WTC11 (cell line): ENCODE measurements at regions not wholly inside any gene's neighbourhood (a gene's known extent, or its start where the extent isn't known, plus 50 kb on each side); places are given as distances from the start of the nearest gene placed in this dataset.

Experiments used
- ATAC-seq: fragments of 200-7000 bp; cut with Tn5 transposase; 2 replicates; pipeline ENCODE4 v1.10.0; 2021; ENCODE audit warnings: mild to moderate bottlenecking, moderate library complexity
- CTCF ChIA-PET: fragments of 300-600 bp; sonication (Branson Sonifier 250); formaldehyde crosslinking; loops from one replicate; lab custom pipeline; 2021; ENCODE audit warnings: antibody characterized with exemption; lab: Charles Lee
- POLR2A ChIA-PET: fragments of 350-600 bp; sonication (Branson Sonifier 250); formaldehyde crosslinking; loops from one replicate; lab custom pipeline; 2021; ENCODE audit warnings: antibody characterized with exemption; lab: Charles Lee
- DNase-seq: peaks from one replicate; pipeline ENCODE4 v3.0.0; 2021; ENCODE audit warnings: low spot score
- H3K27ac Mint-ChIP-seq: 2 replicates; pipeline ENCODE4 v1.8.0; 2021; ENCODE audit warnings: mixed read lengths
- H3K27me3 Mint-ChIP-seq: 2 replicates; pipeline ENCODE4 v1.8.0; 2021; ENCODE audit warnings: low read depth, mild to moderate bottlenecking, moderate library complexity, mixed read lengths
- H3K36me3 Mint-ChIP-seq: 2 replicates; pipeline ENCODE4 v1.8.0; 2021; ENCODE audit warnings: mixed read lengths
- H3K4me1 Mint-ChIP-seq: 2 replicates; pipeline ENCODE4 v1.8.0; 2022; ENCODE audit warnings: mixed read lengths
- H3K4me3 Mint-ChIP-seq: 2 replicates; pipeline ENCODE4 v1.8.0; 2021; ENCODE audit warnings: mild to moderate bottlenecking, moderate library complexity, mixed read lengths
- H3K9me3 Mint-ChIP-seq: 2 replicates; pipeline ENCODE4 v1.8.0; 2021; ENCODE audit warnings: mixed read lengths
- ARID4B ChIP-seq: sonication (generic); formaldehyde crosslinking; IDR thresholded peaks from 2 replicates; pipeline ENCODE4 v1.8.0; 2023; ENCODE audit warnings: missing genetic modification reagents, mild to moderate bottlenecking, borderline replicate concordance
- ATF2 ChIP-seq: sonication (generic); formaldehyde crosslinking; IDR thresholded peaks from 2 replicates; pipeline ENCODE4 v1.8.1; 2022; ENCODE audit warnings: low read depth, missing genetic modification reagents, borderline replicate concordance
- CREB1 ChIP-seq: sonication (generic); formaldehyde crosslinking; IDR thresholded peaks from 2 replicates; pipeline ENCODE4 v1.8.0; 2023; ENCODE audit warnings: mild to moderate bottlenecking, missing genetic modification reagents
- E2F4 ChIP-seq: sonication (generic); formaldehyde crosslinking; IDR thresholded peaks from 2 replicates; pipeline ENCODE4 v1.8.1; 2022; ENCODE audit warnings: low read depth, mild to moderate bottlenecking, moderate library complexity, missing genetic modification reagents, borderline replicate concordance
- FOXK1 ChIP-seq: sonication (generic); formaldehyde crosslinking; IDR thresholded peaks from 2 replicates; pipeline ENCODE4 v1.8.0; 2022; ENCODE audit warnings: mild to moderate bottlenecking, moderate library complexity, missing genetic modification reagents
- MXD4 ChIP-seq: fragments of 250-450 bp; sonication (Bioruptor Pico); IDR thresholded peaks from 2 replicates; pipeline ENCODE4 v1.8.0; 2021; ENCODE audit warnings: mild to moderate bottlenecking, moderate library complexity, borderline replicate concordance
- NR1H2 ChIP-seq: sonication (generic); formaldehyde crosslinking; IDR thresholded peaks from 2 replicates; pipeline ENCODE4 v1.9.0; 2021; ENCODE audit warnings: mild to moderate bottlenecking, moderate library complexity, missing genetic modification reagents
- USF1 ChIP-seq: sonication (generic); formaldehyde crosslinking; IDR thresholded peaks from 2 replicates; pipeline ENCODE4 v1.8.0; 2022; ENCODE audit warnings: mild to moderate bottlenecking, missing genetic modification reagents
- ZBTB21 ChIP-seq: sonication (generic); formaldehyde crosslinking; IDR thresholded peaks from 2 replicates; pipeline ENCODE4 v1.8.1; 2023; ENCODE audit warnings: mild to moderate bottlenecking, missing genetic modification reagents, borderline replicate concordance
- ZNF416 ChIP-seq: fragments of 250-450 bp; sonication (Bioruptor Pico); IDR thresholded peaks from 2 replicates; pipeline ENCODE4 v1.9.0; 2021; ENCODE audit warnings: mild to moderate bottlenecking, inconsistent platforms
- ZNF423 ChIP-seq: fragments of 250-450 bp; sonication (Bioruptor Pico); IDR thresholded peaks from 2 replicates; pipeline ENCODE4 v2.1.2; 2022; ENCODE audit warnings: mild to moderate bottlenecking, moderate library complexity
- ZNF425 ChIP-seq: fragments of 250-450 bp; sonication (Bioruptor Pico); conservative IDR thresholded peaks from 2 replicates; pipeline ENCODE4 v1.9.0; 2021; ENCODE audit warnings: mild to moderate bottlenecking
- ZNF532 ChIP-seq: fragments of 250-450 bp; sonication (Bioruptor Pico); IDR thresholded peaks from 2 replicates; pipeline ENCODE4 v1.9.0; 2021; ENCODE audit warnings: mild to moderate bottlenecking, borderline replicate concordance

GRCh38 chr14:62462988-62463387, 582.3 kb downstream of the KCNH5 start (continued):
- TF ChIP-seq ZNF532 (no peak), MXD4 (CRISPR knock-in tag) (no peak), ARID4B (CRISPR knock-in tag) (no peak), ZNF416 (CRISPR knock-in tag) (no peak), NR1H2 (CRISPR knock-in tag) (no peak), ATF2 (no peak), ZBTB21 (no peak), CREB1 (CRISPR knock-in tag) (no peak)

- no peaks in the 10 kb centered on the region for H3K9me3 Mint-ChIP-seq
- no peak overlapping the region for H3K4me3 Mint-ChIP-seq
- no peaks in the 10 kb centered on the region for H3K27me3 Mint-ChIP-seq
- H3K36me3 Mint-ChIP-seq: no peaks in the 10 kb centered on the region
- no peak for ATAC-seq
- no peak for DNase-seq
- H3K27ac Mint-ChIP-seq: no peak overlapping the region
- POLR2A ChIA-PET: no interaction called here
- no peaks in the 10 kb centered on the region for H3K4me1 Mint-ChIP-seq
- TF ChIP-seq ZNF532: no peak
- CTCF ChIA-PET: no interaction called here
These were observed 576.3 kb downstream of the KCNH5 start for GRCh38 chr14:62468946-62469345.

GRCh38 chr14:62470935-62471334, 574.3 kb downstream of the KCNH5 start:
- no peaks in the 10 kb centered on the region for H3K9me3 Mint-ChIP-seq
- TF ChIP-seq ZNF416 (CRISPR knock-in tag) (no peak), ZNF425 (CRISPR knock-in tag) (no peak), FOXK1 (CRISPR knock-in tag) (no peak), USF1 (CRISPR knock-in tag) (no peak), ZNF423 (no peak), CREB1 (CRISPR knock-in tag) (no peak), E2F4 (CRISPR knock-in tag) (no peak)

More at GRCh38 chr14:62470935-62471334, 574.3 kb downstream of the KCNH5 start:
- H3K4me3 Mint-ChIP-seq: no peak overlapping the region
- no peaks in the 10 kb centered on the region for H3K27me3 Mint-ChIP-seq
- H3K27ac Mint-ChIP-seq: no peak overlapping the region
- ATAC-seq: no peak
- no peak for DNase-seq
- POLR2A ChIA-PET: no interaction called here
- no peaks in the 10 kb centered on the region for H3K4me1 Mint-ChIP-seq
- no peaks in the 10 kb centered on the region for H3K36me3 Mint-ChIP-seq
- CTCF ChIA-PET: no interaction called here
